AG08396 (cell line): ENCODE measurements at regions not wholly inside any gene's neighbourhood (a gene's known extent, or its start where the extent isn't known, plus 50 kb on each side); places are given as distances from the start of the nearest gene placed in this dataset.
A peak's percentile ranks its signal among the peaks of the same experiment; 100 is the strongest.

ENCODE experiments used
- DNase-seq: peaks from one replicate; pipeline ENCODE4 v3.0.0; 2012; ENCODE audit warnings: low spot score, mixed read lengths

DNA sequence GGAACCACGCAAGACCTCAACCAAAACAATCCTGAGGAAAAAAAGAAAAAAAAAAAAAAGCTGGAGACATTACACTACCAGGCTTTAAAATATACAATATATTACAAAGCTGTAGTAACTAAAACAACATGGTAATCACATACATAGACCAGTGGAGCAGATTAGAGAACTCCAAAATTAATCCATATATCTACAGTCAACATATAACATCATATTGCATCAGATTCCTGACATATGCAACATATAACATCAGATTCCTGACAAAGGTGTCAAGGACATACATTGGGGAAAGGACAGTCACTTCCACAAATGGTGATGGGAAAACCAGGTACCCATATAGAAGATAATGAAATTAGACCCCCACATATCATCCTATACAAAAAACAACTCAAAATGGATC, 145.8 kb downstream of the BTG1 start:
- DNase-seq, result no peak

DNA sequence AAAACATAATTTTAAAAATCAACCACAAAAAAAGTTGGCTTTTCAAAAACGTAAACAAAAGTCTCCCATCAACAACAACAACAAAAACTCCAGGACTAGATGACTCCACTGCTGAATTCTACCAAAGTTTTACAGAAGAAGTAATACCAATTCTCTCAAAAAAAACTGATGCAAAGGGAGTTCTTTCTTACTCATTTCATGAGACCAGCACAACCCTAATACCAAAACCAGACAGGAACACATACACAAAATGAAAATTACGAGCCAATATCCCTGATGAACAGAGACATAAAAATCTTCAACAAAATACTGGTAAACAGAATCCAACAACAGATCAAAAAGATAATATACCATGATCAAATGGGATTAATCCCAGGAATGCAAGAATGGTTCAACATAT, 147.3 kb downstream of the BTG1 start:
- no peak for DNase-seq

DNA sequence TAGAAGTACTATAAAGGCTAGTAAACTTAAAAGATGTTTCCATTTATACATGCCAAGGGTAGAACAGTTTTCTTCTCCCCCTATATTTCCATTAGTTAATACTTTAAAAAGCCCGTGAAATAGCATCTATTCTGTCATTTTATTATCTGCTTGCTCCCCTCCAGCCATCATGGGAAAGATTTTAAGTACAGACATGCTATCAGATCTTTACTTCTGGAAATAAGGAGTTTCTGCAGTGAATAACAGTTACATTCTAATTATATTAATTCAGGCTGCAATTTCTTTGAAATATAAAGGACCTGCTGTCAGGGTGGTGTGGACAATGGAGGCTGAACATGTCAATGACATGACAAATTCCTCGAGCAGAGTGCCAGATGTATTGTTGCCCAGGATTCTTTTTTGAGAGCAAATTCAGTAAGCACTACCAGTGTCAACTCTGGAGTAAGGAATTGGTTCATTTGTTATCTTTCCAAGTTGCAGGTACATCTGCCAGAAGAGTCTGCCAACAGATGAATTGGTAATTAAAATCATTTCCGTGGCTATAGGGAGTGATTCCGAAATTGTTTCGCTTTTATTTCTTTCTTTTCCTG, 151.3 kb downstream of the BTG1 start:
- no peak for DNase-seq

DNA sequence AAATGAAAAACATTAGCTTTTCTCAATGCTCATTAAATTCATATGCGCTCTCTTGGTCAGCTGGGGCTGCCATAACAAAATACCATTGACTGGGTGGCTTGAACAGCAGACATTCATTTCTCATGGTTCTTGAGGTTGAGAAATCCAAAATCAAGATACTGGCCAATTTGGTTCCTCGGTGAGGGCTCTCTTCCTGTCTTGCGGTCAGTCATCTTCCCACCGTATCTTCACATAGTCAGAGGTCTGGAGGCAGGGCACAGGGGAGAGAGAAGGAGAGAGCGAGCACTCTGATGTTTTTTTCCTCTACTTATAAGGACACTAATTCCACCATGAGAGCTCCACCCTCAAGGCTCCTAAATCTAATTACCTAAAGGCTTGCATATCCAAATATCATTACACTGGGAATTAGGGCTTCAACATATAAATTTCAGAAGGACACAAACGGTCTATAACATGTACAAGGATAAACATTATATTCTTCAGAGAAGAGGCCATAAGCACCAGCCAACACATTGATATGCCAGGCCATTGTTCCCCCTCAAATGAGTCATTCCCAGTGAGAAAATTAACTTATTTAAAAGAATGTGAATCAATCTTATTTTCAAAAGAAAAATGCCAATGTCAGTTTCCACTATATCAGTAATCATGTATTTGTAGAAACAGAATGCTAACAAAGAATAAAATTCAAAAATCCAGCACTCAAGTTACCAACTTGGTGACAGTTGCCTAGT, 152.2 kb downstream of the BTG1 start:
- no peak for DNase-seq

DNA sequence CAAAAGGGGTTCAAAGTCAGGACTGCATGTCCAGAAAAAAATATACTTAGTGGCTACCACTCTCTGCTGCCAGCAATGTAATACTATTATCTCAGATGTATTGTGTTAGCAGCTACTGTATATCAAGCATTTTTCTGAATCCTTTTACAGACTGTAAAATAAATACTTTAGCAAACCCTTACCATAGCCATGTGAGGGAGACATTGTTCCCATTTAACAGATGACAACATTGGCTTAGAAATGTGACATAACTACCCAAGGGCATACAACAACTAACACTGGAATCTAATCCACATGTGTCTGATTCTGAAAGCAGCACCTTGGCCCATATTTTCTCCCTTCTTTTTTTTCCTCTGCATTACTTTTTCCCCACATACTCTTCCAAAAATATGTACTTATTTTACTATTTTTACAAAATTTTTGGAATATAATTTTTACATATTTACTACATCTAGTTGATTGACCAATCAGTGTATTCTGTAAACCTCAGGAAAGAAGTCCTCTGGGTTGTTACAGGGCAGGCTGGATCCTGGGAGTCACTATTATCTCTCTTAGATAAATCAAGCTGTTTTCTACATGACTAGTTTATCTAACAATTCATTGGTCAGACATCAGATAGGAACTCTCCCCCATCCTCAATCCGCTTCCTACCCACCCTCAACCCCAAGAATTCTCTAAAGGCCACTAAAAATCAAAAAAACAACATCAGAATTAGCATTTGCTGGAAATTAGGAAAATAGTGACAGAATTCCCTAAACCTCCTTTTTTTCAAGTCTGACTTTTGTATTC, 154.1 kb downstream of the BTG1 start:
- DNase-seq, result no peak

DNA sequence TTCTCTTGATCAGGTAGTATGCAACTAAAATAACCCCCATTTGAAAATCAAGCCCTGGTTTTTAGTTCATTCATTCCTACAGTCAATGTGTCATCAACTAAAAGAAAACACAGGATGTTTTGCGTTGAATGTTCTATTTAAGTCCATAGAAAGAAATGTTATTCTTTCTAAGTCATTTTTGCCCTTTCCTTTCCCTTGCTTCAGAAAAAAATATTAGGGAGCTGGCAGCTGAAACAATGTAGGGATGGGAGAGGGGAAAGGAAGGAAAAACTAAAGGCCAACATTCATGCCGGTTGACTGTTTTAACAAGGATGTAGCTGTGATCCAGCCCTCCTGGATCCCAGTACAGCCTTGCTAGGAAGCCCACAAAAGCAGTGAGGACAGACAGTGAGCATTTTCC, 155.1 kb downstream of the BTG1 start:
- DNase-seq, result no peak

DNA sequence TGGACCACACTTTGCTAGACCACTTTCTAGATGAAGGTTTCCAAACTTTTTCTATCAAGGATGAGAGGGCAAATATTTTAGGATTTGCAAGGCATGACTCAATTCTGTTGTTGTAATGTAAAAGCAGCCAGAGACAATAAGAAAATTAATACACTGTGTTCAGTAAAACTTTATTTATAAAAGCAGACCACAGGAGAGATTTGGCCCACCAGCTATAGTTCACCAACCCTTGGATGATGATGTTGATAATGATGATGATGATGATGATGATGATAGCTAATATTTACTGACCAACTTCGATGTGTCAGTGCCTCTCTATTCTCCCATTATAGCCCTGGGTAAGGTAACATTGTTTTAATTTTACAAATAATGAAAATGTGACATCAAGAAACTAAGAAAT, 156.5 kb downstream of the BTG1 start:
- no peak for DNase-seq

DNA sequence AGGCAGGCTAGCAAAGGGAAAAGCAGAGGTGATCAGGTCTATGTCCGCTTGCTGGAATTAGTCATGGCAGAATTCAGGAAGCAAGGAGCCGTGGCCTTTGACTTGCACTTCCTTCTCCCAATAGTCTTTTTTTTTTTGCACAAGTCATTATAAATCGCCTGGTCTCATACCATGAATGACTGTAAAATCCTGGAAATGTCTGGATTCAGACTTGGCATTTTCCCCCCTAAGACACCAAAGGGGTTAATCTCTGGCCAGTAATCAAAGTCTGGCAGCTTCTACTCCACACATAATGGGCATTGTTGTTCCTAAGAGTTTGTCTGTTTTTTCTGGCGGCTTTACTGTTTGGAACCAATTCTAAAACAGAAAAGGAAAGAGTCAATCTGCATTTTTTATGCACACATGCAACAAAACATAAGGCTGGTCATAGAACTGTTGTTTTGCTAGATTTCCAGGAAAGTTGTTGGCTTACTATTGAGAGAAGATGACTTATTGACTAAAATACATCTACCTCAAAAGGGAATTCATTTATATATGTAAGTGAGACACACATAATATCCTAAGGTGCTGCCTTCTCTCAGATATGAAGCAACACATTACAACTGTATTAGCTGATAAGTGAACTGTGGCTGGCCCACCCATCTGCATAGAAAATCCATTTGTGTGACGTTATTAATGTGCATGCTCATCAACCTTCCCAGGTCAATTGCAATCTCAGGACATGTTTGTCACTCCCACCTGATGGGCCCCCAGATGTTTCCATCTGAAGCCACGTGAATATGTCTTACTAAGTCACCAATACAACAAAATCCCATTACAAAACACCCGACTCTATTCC, 157.3 kb downstream of the BTG1 start:
- DNase-seq, result no peak

DNA sequence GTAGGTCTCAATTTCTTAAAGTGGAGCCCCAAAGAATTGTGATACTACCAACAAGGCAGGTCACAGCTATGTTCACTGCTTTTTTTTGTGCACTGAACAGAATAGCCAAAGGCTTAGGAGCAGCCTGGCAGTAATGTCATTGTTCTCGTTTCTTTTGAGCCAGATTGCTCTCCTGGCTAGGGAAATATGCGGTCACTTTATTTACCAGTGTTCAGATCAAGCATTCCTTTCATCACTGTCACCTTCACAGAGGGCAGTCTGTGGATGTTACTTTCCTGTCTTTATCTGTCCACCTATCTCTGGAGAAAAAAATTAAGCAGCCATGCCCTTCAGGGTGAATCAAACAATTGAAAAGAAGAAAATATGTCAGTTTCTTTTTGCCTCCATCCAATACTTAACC, 159.6 kb downstream of the BTG1 start:
- DNase-seq, result no peak

DNA sequence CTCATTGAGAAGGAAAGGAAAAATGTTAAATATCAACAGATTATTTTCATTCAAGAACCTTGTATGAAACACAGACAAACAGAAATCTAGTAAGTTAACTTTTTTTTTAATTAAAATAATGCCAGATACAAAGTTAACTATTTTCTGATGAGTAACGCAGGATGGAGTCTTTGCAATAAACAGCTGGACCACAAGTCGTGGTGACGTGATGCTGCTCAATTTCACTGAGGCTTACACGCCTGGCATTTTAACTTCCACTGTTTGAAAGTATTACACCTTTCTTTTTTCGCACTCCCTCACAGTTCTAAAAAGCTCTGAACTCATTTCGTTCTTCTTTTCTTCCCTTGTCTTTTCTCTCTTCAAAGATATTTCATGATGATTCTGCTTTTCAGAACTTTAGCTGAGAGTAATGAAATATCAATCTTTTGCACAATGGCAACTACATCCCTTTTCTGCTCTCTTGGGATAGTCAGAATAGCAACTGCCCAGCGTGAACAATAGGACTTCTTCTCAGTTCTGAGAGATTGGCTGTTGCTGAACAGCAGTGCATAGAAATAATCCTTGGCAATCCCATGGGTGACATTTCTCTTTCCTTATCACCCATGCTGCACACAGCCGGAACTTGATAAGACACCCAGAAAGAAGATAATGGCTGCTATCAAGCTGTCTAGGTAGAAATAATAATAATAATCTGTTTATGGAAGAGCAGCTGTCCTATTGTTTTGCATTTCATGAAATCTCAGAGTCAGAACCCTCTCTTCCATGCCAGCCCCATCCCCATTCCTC, 160.5 kb downstream of the BTG1 start:
- DNase-seq, result peak; percentile 62

DNA sequence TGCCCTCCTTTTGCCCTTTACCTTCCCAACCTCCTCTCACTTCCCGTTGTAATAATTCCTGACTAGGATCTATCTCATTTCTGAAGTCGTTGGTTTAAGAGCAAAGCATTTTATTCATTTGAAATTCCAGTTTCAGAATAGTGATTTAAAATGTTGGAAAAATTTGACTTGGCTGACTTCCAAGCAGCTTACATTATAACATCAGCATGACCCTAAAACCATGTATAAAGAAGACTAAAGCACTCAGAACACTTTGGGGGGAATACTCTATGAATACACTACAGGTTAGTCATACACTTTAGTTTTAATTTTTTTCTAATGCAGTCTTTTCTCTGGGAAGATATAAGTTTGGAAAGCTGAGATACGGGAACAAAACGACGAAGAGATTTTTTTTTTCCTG, 161.1 kb downstream of the BTG1 start:
- no peak for DNase-seq

DNA sequence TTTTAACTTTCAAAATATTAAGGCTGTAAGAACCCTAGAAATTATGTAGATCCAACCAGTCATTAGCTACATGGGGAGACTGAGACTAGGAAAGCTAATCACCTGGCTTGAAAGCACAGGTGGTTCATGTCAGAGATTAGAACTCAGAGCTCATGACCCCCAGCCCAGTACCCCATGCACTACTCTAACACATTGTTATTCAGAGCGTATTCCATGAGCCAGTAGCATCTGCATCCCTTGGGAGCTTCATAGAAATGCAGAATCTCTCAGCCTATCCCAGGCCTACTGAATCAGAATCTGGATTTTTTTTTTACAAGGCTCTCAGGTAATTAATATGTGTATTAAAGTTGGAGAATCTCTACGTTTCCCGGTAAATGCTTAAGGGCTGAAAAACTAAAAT, 161.7 kb downstream of the BTG1 start:
- DNase-seq, result no peak

DNA sequence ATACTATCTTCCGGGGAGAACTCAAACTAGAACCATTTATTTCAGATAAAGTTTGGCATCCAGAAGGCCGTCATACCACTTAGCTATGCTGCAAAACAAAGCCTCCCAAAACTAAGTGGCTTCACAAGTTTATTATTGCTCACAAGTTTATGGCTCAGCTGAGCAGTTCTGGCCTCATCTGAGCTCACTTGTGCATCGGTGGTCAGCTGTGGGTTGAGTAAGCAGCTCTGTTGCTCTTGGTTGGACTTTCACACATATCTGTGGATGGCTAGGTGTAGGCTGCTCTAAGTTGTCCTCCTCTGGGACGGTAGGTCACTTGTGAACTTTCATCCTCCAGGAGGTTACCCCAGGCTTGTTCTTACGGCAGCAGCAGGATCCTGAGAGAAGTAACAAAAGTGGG, 162.7 kb downstream of the BTG1 start:
- DNase-seq, result no peak

DNA sequence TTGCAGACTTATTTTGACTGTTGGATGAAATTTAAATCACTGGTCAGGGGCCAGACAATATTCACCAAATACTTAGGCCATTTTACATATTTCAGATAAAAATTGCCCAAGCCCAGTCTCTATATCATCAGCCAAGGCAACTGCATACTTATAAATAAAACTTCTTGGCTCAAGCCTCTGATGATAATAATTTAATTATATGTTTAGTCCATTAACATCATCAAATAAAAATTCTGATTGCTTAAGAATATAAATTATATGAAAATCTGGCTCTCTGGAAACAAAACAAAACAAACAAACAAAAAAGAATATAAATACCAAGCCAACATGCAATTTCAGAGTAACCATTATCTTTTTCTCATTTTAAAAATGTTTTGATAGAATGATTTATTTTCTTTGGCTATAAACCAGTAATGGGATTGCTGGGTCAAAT, 165.2 kb downstream of the BTG1 start:
- no peak for DNase-seq

DNA sequence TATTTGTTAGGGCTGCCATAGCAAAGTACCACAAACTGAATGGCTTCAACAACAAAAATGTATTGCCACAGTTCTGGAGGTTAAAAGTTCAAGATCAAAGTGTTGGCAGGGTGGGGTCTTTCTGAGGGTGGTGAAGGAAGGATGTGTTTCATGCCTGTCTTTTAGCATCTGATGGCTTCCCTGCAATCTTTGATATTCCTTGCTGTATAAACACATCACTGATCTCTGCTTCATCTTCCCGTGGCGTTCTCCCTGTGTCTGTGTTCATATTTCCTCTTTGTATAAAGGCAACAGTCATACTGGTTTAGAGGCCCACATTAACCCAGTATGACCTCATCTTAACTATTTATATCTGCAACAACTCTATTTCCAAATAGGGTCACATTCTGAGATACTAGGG, 167.5 kb downstream of the BTG1 start:
- DNase-seq, result no peak

DNA sequence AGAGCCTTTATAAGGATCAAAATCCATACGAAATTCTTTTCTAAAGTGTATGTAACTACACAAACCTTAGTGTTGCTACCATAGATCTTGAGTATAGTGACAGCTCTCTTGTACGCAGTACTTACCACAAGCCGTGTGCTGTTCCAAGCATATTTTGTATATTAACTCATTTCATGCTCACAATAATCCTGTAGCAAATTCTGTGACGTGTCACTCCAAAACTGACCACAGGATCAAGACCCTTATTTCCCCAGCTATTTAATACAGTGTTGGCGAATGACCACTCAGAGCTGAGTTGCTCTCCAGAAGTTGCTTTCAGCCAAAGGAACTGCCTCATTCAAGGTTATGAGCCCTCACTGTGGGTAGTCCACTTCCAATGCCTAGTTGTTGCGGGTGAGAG, 169.8 kb downstream of the BTG1 start:
- no peak for DNase-seq

DNA sequence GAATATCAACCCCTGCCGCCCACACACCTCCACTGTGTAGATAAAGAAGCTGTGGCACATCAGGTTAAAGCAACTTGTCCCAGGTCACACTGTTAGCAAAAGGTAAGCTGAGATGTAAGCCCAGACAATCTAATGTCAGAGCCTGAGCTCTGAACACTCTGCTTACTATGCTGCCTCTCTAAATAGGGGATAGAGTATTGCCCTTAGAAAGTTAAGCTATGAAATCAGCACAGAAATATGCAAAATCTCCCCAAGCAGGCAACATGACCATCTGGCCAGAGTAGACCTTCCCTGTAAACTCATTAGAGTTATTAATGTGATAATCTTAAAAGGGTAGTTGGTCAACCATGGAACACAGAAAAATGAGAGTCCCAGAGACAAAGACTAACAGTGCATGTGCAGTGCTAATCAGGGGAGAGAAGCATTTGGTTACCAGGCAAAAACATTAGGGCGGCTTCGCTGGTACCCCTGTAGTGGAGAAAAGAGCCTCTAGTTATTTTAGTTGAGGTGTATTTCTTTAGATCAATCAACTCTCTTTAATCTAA, 171.0 kb downstream of the BTG1 start:
- peak; percentile 28 for DNase-seq

DNA sequence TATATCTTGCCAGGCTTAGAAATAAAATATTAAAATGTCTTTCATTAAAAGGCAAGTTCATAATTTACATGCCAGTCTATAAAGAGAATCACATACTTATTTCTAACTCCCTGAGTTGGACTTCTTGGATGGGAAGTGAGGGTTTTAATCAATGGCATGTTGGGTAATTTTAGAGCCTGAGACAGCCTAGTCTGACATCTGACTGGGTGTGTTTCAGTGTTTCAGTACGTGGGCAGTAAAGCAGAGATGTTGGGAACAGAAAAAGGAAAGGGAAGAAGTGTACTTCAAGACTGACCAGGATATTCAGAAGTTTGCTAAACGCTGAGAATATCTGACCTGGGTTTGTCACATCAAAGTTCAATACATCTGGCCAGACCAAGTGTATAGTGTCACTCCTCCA, 171.8 kb downstream of the BTG1 start:
- no peak for DNase-seq

DNA sequence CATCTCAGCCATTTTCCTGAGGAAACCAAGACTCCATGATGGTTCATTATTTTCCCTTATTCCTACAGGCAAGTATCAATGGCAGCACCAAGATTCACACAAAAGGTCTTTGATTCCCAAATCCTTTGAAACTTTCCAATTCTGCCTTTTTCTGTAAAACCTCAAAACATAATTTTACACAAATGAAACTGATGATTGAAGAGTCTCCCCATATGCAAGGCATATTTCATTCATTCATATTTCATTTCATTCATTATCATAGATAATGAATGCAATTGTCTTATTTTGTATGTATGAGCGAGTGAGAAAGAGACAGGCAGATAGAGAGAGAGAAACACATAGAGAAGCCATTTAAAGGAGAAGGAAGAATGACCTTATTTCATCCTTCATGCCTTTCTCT, 172.8 kb downstream of the BTG1 start:
- no peak for DNase-seq

DNA sequence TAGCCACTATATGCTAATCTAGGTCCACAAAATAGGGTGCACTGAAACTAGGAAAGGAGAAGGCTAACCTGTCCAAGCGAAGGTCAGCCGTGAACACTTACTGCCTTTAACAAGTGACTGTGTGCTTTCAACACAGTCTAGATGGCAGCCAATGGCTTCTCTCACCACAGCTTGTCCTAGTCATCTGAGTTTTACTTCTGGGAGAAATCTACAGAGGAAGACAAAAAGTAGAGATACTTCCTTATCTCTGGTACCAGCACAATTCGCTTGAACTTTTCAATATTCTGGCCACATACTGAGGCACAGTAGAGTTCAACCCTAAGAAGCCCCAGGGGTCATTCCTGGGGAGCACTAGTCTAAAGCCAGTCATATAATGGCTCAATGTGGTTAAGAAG, 176.9 kb downstream of the BTG1 start:
- no peak for DNase-seq

DNA sequence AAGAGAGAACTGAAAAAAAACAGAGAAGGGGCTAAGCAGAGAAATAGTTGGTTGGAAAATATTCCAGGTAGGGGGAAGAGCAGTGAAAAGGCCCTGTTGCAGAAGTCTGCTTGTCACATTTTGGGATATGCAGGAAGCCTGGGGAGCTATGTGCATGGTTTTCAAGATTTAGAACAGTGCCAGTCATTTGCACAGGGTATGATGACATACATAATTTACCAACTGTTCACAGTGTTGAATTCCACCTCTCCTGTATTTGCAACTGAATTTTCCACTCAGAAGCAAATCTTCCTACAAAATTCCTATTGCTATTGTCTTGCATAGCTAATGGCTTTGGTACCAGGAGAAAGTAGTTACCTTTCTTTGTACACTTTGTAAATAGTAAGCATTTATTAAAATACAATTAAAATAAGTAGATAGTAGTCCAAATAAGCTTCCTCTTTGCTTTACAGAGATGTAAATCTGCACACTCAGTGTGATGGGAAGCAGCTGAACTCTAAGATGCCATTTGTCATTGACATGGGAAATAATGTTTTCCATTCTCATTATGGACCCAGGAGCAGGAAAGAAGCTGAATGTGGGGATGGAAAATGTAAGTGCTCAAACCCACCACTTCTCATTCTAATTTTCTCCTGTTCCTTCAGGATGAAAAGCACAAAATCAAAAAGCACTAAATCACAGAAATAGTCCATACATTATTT, 177.4 kb downstream of the BTG1 start:
- DNase-seq, result no peak
